ENCODE measurements at regions not wholly inside any gene's neighbourhood (a gene's known extent, or its start where the extent isn't known, plus 50 kb on each side); places are given as distances from the start of the nearest gene placed in this dataset.

GRCh38 chr10:81065474-81065873 is 527.8 kb downstream of the SH2D4B start:
- TF ChIP-seq POLR2A (IDR thresholded peaks at IDR 0.05), result no peak
- TF ChIP-seq, protein P1, sequence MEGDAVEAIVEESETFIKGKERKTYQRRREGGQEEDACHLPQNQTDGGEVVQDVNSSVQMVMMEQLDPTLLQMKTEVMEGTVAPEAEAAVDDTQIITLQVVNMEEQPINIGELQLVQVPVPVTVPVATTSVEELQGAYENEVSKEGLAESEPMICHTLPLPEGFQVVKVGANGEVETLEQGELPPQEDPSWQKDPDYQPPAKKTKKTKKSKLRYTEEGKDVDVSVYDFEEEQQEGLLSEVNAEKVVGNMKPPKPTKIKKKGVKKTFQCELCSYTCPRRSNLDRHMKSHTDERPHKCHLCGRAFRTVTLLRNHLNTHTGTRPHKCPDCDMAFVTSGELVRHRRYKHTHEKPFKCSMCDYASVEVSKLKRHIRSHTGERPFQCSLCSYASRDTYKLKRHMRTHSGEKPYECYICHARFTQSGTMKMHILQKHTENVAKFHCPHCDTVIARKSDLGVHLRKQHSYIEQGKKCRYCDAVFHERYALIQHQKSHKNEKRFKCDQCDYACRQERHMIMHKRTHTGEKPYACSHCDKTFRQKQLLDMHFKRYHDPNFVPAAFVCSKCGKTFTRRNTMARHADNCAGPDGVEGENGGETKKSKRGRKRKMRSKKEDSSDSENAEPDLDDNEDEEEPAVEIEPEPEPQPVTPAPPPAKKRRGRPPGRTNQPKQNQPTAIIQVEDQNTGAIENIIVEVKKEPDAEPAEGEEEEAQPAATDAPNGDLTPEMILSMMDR (IDR thresholded peaks at IDR 0.05), result no peak
